RPMI8226 (cell line): ENCODE measurements at regions not wholly inside any gene's neighbourhood (a gene's known extent, or its start where the extent isn't known, plus 50 kb on each side); places are given as distances from the start of the nearest gene placed in this dataset.

Source experiments
- DNase-seq: peaks from one replicate; pipeline ENCODE4 v3.0.0-alpha.2; 2015

DNA sequence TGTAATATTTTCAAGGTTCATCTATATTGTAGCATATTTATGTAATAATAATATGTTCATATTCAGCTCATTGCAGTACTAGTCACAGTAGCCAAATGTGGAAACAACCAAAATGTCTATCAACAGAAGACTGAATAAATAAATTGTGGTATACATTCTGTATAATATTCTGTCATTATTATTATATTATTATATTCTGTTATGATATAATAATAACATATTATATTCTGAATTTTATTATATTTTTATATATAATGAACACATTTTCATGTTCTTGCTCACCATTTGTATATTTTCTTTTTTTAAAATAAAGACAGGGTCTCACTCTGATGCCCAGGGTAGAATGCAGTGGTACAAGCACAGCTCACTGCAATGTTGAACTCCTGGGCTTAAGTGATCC lies 91.2 kb upstream of the STARD3NL start:
- DNase-seq, result no peak

DNA sequence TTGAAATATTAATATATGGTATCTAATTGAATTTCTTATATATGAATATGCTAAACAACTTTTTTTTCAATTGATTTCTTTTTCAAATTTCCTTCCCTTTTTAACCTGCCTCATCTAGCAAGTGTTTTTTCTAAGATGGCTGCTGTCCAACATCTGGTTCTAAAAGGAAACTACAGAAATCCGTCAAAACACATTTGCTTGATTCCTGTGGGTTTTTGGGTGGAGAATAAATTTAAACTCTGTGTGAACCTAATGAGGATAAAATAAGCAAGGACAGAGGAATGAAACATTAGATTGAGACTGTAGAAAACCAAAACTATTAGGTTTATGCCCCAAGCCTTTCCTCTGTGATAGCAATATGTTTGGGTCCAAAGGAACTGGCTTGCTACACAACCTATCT lies 75.5 kb upstream of the STARD3NL start:
- peak; percentile 13 for DNase-seq

GRCh38 chr7:38105874-38106483 lies 72.1 kb upstream of the STARD3NL start:
- peak; percentile 35 for DNase-seq

DNA sequence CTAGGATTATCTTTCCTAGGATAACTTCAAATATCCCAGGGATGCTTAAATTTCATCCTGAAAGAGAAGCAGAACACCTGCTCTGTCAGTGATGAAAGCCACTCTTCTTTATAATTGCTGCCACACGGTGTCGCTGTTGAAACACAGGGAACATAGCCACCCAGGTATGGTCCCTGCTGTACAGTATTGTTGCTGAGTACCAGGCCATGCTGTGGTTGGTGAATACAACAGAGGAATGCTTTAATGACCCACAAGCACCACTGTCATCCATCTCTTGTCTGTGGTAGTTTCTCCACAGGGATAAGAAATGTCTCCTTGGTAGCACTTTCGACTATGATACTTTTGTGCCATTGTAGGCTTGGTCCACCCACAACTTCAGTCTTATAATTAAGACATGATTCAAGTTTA lies 70.6 kb upstream of the STARD3NL start:
- peak; percentile 71 for DNase-seq

- DNase-seq, result no peak
These were observed 66.0 kb upstream of the STARD3NL start for GRCh38 chr7:38112075-38112474.

- DNase-seq, result no peak
These were observed 58.0 kb upstream of the STARD3NL start for GRCh38 chr7:38120076-38120475.

GRCh38 chr7:38122501-38122900 lies 55.5 kb upstream of the STARD3NL start:
- no peak for DNase-seq

DNA sequence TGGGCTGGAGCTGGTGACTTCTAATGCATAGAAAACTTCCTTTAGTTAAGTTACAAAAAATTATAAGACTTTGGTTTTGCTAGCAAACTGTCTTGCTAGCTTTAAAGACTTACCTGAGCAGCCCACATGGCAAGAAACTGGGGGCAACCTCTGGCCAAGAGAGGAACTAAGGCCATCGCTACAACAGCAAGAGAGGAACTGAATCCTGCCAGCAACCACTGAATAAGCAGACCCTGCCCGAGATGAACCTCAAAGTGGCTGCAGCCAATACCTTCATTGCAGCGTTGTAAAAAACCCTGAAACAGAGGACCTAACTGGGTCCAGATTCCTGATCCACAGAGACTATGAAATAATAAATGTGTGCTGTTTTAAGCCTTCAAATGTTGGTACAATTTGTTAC lies 54.6 kb upstream of the STARD3NL start:
- DNase-seq, result no peak

DNA sequence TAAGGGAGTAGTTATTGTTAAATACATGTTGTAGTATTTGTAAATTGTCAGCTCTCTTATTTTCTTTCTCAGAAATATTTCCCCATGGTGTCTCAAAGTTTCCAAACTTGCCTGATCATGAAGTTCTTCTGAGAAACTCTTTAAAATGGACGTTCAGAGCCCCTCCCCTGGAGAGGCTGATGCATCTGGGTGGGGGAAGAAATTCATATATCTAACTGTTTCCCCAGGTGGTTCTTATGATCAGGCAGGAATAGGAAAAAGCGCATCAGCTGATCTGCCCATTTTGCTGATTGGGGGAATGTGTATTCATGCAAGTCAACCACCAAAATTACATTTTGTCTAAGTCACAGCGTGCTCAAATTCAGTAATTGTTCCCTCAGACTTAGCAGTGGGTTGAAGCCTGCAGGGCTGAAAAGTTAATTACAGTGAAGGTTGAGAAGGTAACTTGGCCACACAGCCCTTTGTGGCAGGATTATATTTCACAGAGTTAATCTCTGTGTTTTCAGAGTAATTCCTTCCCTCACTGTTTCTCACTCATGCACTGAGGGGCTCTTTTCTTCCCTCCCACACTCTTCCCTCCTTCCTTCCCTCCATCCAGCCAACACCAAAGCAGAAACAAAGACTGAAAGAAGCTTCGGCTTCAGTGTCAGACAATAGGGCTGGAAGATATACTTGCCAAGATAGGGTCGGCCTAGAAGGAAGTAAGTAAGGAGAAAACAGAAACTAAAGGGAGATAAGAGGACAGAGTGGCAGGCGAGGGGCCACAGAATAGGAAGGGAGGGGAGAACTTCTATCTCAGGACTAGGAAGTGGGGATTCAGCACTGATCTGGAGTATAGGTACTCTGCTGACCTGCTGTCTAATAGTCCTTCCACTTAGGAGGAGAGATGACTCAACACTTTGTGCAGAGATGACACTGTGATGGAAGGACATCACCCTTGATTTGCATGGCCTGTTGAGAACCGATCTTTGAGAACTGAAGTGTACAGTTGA lies 50.5 kb upstream of the STARD3NL start:
- no peak for DNase-seq
